Natural killer cell (primary cell): ENCODE measurements at regions not wholly inside any gene's neighbourhood (a gene's known extent, or its start where the extent isn't known, plus 50 kb on each side); places are given as distances from the start of the nearest gene placed in this dataset.

Experiments used
- ATAC-seq, 3 donors: fragments of 150-1000 bp in 2 of 3; fragments of 200-7000 bp in 1 of 3; cut with Tn5 transposase; 1 replicate in 1 of 3; 2 replicates in 2 of 3; pipeline ENCODE4 v1.10.0; 2021; ENCODE audit warnings: mild to moderate bottlenecking in 2 of 3, moderate library complexity in 2 of 3
- DNase-seq, 2 donors: peaks; one replicate each; pipeline versions ENCODE4 v3.0.0 to v3.0.0-alpha.2; 2013 to 2021; ENCODE audit warnings: mixed read lengths in 1 of 2
- H3K27ac ChIP-seq: one replicate; pipeline ENCODE4 v1.5.1; 2013; ENCODE audit warnings: mild to moderate bottlenecking, low read length
- H3K27me3 ChIP-seq: one replicate; pipeline ENCODE4 v1.6.1; 2013; ENCODE audit warnings: low read length; ENCODE audit not compliant: control insufficient read depth, insufficient read depth
- H3K36me3 ChIP-seq: one replicate; pipeline ENCODE4 v1.6.1; 2013; ENCODE audit warnings: low read length; ENCODE audit not compliant: control insufficient read depth, insufficient read depth
- H3K4me1 ChIP-seq: one replicate; pipeline ENCODE4 v1.6.1; 2013; ENCODE audit warnings: low read length; ENCODE audit not compliant: control insufficient read depth, insufficient read depth
- H3K4me3 ChIP-seq: one replicate; pipeline ENCODE4 v1.5.1; 2013; ENCODE audit warnings: low read length
- H3K9me3 ChIP-seq: one replicate; pipeline ENCODE4 v1.6.1; 2013; ENCODE audit warnings: low read length; ENCODE audit not compliant: control insufficient read depth, insufficient read depth
- H3K27ac Mint-ChIP-seq, 2 donors: one replicate each; pipeline ENCODE4 v1.8.0; 2022; ENCODE audit warnings: mild to moderate bottlenecking in 2 of 2, mixed read lengths in 2 of 2, moderate library complexity in 1 of 2
- H3K27me3 Mint-ChIP-seq, 2 donors: one replicate each; pipeline ENCODE4 v1.8.0; 2022; ENCODE audit warnings: low read depth in 2 of 2, mixed read lengths in 2 of 2
- H3K36me3 Mint-ChIP-seq: one replicate; pipeline ENCODE4 v1.8.0; 2022; ENCODE audit warnings: mixed read lengths
- H3K4me1 Mint-ChIP-seq, 2 donors: one replicate each; pipeline ENCODE4 v1.8.0; 2022; ENCODE audit warnings: mixed read lengths in 2 of 2
- H3K4me3 Mint-ChIP-seq: one replicate; pipeline ENCODE4 v1.8.0; 2022; ENCODE audit warnings: mild to moderate bottlenecking, moderate library complexity, mixed read lengths
- H3K9me3 Mint-ChIP-seq, 2 donors: one replicate each; pipeline ENCODE4 v1.8.0; 2022; ENCODE audit warnings: mixed read lengths in 2 of 2
- CTCF ChIP-seq: fragments of 200-600 bp; IDR thresholded peaks from one replicate; pipeline ENCODE4 v1.8.0; 2022; ENCODE audit warnings: antibody characterized with exemption
- WGBS: methylation state at CpG from one replicate; pipeline ENCODE4 v1.1.7; 2013; ENCODE audit warnings: missing lambda C conversion rate; ENCODE audit not compliant: insufficient coverage; 5-methylcytosine and 5-hydroxymethylcytosine counted together
- intact Hi-C: fragments of 100-400 bp; cut with micrococcal nuclease; formaldehyde crosslinking; loops from one replicate; pipeline ENCODE4 v1.14.2; 2022

- H3K27ac ChIP-seq: no peak overlapping the region
- H3K27me3 ChIP-seq: no peaks in the 10 kb centered on the region
- 83% methylated on average over 1 of the region's 2 CpGs for WGBS
- no peak for DNase-seq
- intact Hi-C loops: no loop called here
- no peak overlapping the region for H3K27ac Mint-ChIP-seq
- no peaks in the 10 kb centered on the region for H3K27me3 Mint-ChIP-seq
- H3K4me3 Mint-ChIP-seq: no peak overlapping the region
- peaks cover 5 to 10% of the 10 kb centered on the region in 2 donors for H3K9me3 Mint-ChIP-seq
- H3K4me1 Mint-ChIP-seq: no peaks in the 10 kb centered on the region
- TF ChIP-seq CTCF: no peak
- no peaks in the 10 kb centered on the region for H3K9me3 ChIP-seq
- no peaks in the 10 kb centered on the region for H3K36me3 Mint-ChIP-seq
- no peaks in the 10 kb centered on the region for H3K36me3 ChIP-seq
- H3K4me3 ChIP-seq: no peak overlapping the region
- ATAC-seq: no peak
- H3K4me1 ChIP-seq: no peaks in the 10 kb centered on the region
Observed at GRCh38 chr1:219754767-219755166, 141.9 kb upstream of the ZC3H11B start.

- Histone ChIP-seq H3K27me3 (no peaks in the 10 kb centered on the region), H3K27ac (no peak overlapping the region), H3K36me3 (no peaks in the 10 kb centered on the region), H3K9me3 (no peaks in the 10 kb centered on the region), H3K4me1 (no peaks in the 10 kb centered on the region), H3K4me3 (no peak overlapping the region)
- peaks cover 5 to 10% of the 10 kb centered on the region in 2 donors for H3K9me3 Mint-ChIP-seq
- no peaks in the 10 kb centered on the region for H3K27me3 Mint-ChIP-seq
- 61% methylated on average over 3 of the region's 4 CpGs for WGBS
- intact Hi-C loops: no loop called here
- no peak for TF ChIP-seq CTCF
- no peak overlapping the region for H3K4me3 Mint-ChIP-seq
- no peak overlapping the region for H3K27ac Mint-ChIP-seq
- ATAC-seq (no peak), DNase-seq (no peak)
- no peaks in the 10 kb centered on the region for H3K36me3 Mint-ChIP-seq
- no peaks in the 10 kb centered on the region for H3K4me1 Mint-ChIP-seq
Observed at GRCh38 chr1:219753914-219754313, 141.0 kb upstream of the ZC3H11B start.

- H3K27ac Mint-ChIP-seq: no peak overlapping the region
- TF ChIP-seq CTCF: no peak
- no peak overlapping the region for H3K4me3 Mint-ChIP-seq
- Histone ChIP-seq H3K4me1 (no peaks in the 10 kb centered on the region), H3K36me3 (no peaks in the 10 kb centered on the region), H3K4me3 (no peak overlapping the region), H3K27ac (no peak overlapping the region), H3K27me3 (no peaks in the 10 kb centered on the region), H3K9me3 (no peaks in the 10 kb centered on the region)
- ATAC-seq: no peak
- no peaks in the 10 kb centered on the region for H3K36me3 Mint-ChIP-seq
- intact Hi-C loops: no loop called here
- H3K27me3 Mint-ChIP-seq: no peaks in the 10 kb centered on the region
- WGBS: 40% methylated on average over 1 of the region's 1 CpG
- no peak for DNase-seq
- no peaks in the 10 kb centered on the region for H3K4me1 Mint-ChIP-seq
- peaks cover 7 to 8% of the 10 kb centered on the region in 2 donors for H3K9me3 Mint-ChIP-seq
Observed at GRCh38 chr1:219752645-219753044, 139.7 kb upstream of the ZC3H11B start.

- Histone ChIP-seq H3K9me3 (no peaks in the 10 kb centered on the region), H3K36me3 (no peaks in the 10 kb centered on the region), H3K27ac (no peak overlapping the region), H3K27me3 (no peaks in the 10 kb centered on the region), H3K4me1 (no peaks in the 10 kb centered on the region), H3K4me3 (no peak overlapping the region)
- no peaks in the 10 kb centered on the region for H3K4me1 Mint-ChIP-seq
- no peak overlapping the region for H3K4me3 Mint-ChIP-seq
- H3K27me3 Mint-ChIP-seq: no peaks in the 10 kb centered on the region
- no peak for TF ChIP-seq CTCF
- H3K9me3 Mint-ChIP-seq: peaks cover 4 to 10% of the 10 kb centered on the region in 2 donors
- ATAC-seq (no peak), DNase-seq (no peak)
- H3K36me3 Mint-ChIP-seq: no peaks in the 10 kb centered on the region
- H3K27ac Mint-ChIP-seq: no peak overlapping the region
- intact Hi-C loops: no loop called here
Observed at GRCh38 chr1:219751870-219752507, 139.1 kb upstream of the ZC3H11B start.
